ENCODE measurements at regions not wholly inside any gene's neighbourhood (a gene's known extent, or its start where the extent isn't known, plus 50 kb on each side); places are given as distances from the start of the nearest gene placed in this dataset.

DNA sequence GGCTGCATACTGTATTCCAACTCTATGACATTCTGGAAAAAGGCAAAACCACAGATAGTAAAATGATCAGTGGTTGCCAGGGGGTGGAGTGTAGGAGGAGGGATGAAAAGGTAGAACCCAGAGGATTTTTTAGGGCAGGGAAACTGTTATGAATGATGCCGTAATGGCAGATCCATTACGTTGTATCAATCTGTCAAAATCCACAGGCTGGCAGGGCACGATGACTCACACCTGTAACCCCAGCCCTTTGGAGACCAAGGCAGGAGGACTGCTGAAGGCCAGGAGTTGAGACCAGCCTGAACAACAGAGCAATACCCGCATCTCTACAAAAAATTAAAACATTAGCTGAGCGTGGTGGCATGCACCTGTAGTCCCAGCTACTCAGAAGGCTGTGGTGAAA is 91.8 kb downstream of the RMI2 start:
- no peaks in the 10 kb centered on the region for H3K36me3 ChIP-seq (replicated peaks; ENCODE audit: low read depth, low read length)
- peaks cover 10% of the 10 kb centered on the region for H3K27me3 ChIP-seq (ENCODE audit: low read depth, low read length)
- no peak overlapping the region for H3K27ac ChIP-seq (ENCODE audit: low read length)
- H3K4me3 ChIP-seq (ENCODE audit: low read length), result no peak overlapping the region
- TF ChIP-seq EZH2phosphoT487 (IDR thresholded peaks at IDR 0.05; ENCODE audit: low read depth), result no peak
- TF ChIP-seq, protein P1, sequence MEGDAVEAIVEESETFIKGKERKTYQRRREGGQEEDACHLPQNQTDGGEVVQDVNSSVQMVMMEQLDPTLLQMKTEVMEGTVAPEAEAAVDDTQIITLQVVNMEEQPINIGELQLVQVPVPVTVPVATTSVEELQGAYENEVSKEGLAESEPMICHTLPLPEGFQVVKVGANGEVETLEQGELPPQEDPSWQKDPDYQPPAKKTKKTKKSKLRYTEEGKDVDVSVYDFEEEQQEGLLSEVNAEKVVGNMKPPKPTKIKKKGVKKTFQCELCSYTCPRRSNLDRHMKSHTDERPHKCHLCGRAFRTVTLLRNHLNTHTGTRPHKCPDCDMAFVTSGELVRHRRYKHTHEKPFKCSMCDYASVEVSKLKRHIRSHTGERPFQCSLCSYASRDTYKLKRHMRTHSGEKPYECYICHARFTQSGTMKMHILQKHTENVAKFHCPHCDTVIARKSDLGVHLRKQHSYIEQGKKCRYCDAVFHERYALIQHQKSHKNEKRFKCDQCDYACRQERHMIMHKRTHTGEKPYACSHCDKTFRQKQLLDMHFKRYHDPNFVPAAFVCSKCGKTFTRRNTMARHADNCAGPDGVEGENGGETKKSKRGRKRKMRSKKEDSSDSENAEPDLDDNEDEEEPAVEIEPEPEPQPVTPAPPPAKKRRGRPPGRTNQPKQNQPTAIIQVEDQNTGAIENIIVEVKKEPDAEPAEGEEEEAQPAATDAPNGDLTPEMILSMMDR (IDR thresholded peaks at IDR 0.05; ENCODE audit: low read depth, low read length), result no peak
- H3K9me3 ChIP-seq (ENCODE audit: insufficient read depth, low read length), result no peaks in the 10 kb centered on the region
- H3K4me2 ChIP-seq (ENCODE audit: low read length), result no peak overlapping the region
- H4K20me1 ChIP-seq (ENCODE audit: insufficient read depth, low read length), result no peaks in the 10 kb centered on the region
- no peaks in the 10 kb centered on the region for H3K79me2 ChIP-seq (ENCODE audit: low read length)
- no peak overlapping the region for H2AFZ ChIP-seq (ENCODE audit: low read depth, low read length)
- no peak overlapping the region for H3K9ac ChIP-seq (ENCODE audit: low read length)
- no peaks in the 10 kb centered on the region for H3K4me1 ChIP-seq (ENCODE audit: low read length)

DNA sequence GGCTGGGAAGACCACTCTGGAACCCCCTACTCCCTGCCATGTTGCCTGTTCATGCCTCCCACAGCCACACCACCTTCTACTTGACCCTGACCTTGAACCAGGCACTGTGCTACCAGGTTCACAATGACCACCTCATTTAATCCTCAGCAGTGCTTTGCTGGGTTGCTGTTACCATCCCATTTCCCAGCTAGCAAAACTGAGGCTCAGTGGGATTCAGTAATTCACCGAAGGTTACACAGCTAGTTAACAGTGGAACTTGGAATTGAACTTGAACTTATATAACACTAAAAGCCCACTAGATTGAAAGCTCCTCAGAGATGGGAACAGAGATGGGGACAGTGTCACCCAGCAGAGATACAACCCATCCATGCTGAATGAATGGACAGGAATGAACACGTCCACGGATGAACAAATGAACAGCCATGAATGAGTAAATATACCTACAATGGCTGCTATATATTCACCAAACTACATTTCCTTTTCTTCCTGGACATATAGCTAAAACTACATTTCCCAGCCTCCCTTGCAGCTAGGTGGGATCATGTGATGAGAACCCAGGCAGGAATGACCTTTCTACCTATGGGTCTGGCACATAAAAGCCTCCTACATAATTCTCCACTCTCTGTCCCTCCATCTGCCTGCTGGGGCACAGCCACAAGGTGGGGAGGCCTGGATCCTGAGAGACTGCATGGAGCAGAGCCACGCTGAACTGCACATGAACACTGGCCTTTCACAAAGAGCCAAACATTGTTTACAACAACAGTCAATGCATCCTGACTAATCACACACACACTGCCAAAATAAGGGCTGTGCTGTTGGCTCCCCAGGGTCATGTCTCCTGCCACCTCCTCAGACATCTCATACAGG is 94.8 kb downstream of the RMI2 start:
- H3K9ac ChIP-seq (ENCODE audit: low read length), result no peak overlapping the region
- no peaks in the 10 kb centered on the region for H3K4me1 ChIP-seq (ENCODE audit: low read length)
- H3K4me2 ChIP-seq (ENCODE audit: low read length), result no peak overlapping the region
- no peak overlapping the region for H3K27ac ChIP-seq (ENCODE audit: low read length)
- no peak overlapping the region for H3K4me3 ChIP-seq (ENCODE audit: low read length)
- no peaks in the 10 kb centered on the region for H3K9me3 ChIP-seq (ENCODE audit: insufficient read depth, low read length)
- no peak overlapping the region for H2AFZ ChIP-seq (ENCODE audit: low read depth, low read length)
- TF ChIP-seq EZH2phosphoT487 (IDR thresholded peaks at IDR 0.05; ENCODE audit: low read depth), result no peak
- TF ChIP-seq, protein P1 (IDR thresholded peaks at IDR 0.05; ENCODE audit: low read depth, low read length), result no peak
- no peaks in the 10 kb centered on the region for H3K36me3 ChIP-seq (replicated peaks; ENCODE audit: low read depth, low read length)
- H3K79me2 ChIP-seq (ENCODE audit: low read length), result no peaks in the 10 kb centered on the region
- H3K27me3 ChIP-seq (ENCODE audit: low read depth, low read length), result no peaks in the 10 kb centered on the region; the same call in 1 of the 2 replicates
- no peaks in the 10 kb centered on the region for H4K20me1 ChIP-seq (ENCODE audit: insufficient read depth, low read length)

GRCh38 chr16:11440657-11441012 is 95.4 kb downstream of the RMI2 start:
- H3K27ac ChIP-seq (ENCODE audit: low read length), result no peak overlapping the region
- no peaks in the 10 kb centered on the region; the same call in 1 of the 2 replicates for H3K27me3 ChIP-seq (ENCODE audit: low read depth, low read length)
- no peaks in the 10 kb centered on the region for H3K79me2 ChIP-seq (ENCODE audit: low read length)
- no peak for TF ChIP-seq EZH2phosphoT487 (IDR thresholded peaks at IDR 0.05; ENCODE audit: low read depth)
- TF ChIP-seq, protein P1 (IDR thresholded peaks at IDR 0.05; ENCODE audit: low read depth, low read length), result no peak
- H3K9me3 ChIP-seq (ENCODE audit: insufficient read depth, low read length), result no peaks in the 10 kb centered on the region
- H4K20me1 ChIP-seq (ENCODE audit: insufficient read depth, low read length), result no peaks in the 10 kb centered on the region
- no peaks in the 10 kb centered on the region for H3K36me3 ChIP-seq (replicated peaks; ENCODE audit: low read depth, low read length)
- H3K4me1 ChIP-seq (ENCODE audit: low read length), result no peaks in the 10 kb centered on the region
- H3K9ac ChIP-seq (ENCODE audit: low read length), result no peak overlapping the region
- H2AFZ ChIP-seq (ENCODE audit: low read depth, low read length), result no peak overlapping the region
- H3K4me3 ChIP-seq (ENCODE audit: low read length), result no peak overlapping the region
- H3K4me2 ChIP-seq (ENCODE audit: low read length), result no peak overlapping the region

GRCh38 chr16:11445486-11445885 is 100.2 kb downstream of the RMI2 start:
- TF ChIP-seq, protein P1 (IDR thresholded peaks at IDR 0.05; ENCODE audit: low read depth, low read length), result no peak
- TF ChIP-seq EZH2phosphoT487 (IDR thresholded peaks at IDR 0.05; ENCODE audit: low read depth), result no peak
- no peaks in the 10 kb centered on the region for H3K36me3 ChIP-seq (replicated peaks; ENCODE audit: low read depth, low read length)
- no peaks in the 10 kb centered on the region for H4K20me1 ChIP-seq (ENCODE audit: insufficient read depth, low read length)
- no peak overlapping the region for H3K27ac ChIP-seq (ENCODE audit: low read length)
- H3K9me3 ChIP-seq (ENCODE audit: insufficient read depth, low read length), result no peaks in the 10 kb centered on the region
- H3K4me1 ChIP-seq (ENCODE audit: low read length), result no peaks in the 10 kb centered on the region
- H3K4me3 ChIP-seq (ENCODE audit: low read length), result no peak overlapping the region
- H3K4me2 ChIP-seq (ENCODE audit: low read length), result no peak overlapping the region
- no peaks in the 10 kb centered on the region for H3K79me2 ChIP-seq (ENCODE audit: low read length)
- H3K9ac ChIP-seq (ENCODE audit: low read length), result no peak overlapping the region
- no peak overlapping the region for H2AFZ ChIP-seq (ENCODE audit: low read depth, low read length)
- H3K27me3 ChIP-seq (ENCODE audit: low read depth, low read length), result no peaks in the 10 kb centered on the region
